HL-60 (cell line): ENCODE measurements at regions not wholly inside any gene's neighbourhood (a gene's known extent, or its start where the extent isn't known, plus 50 kb on each side); places are given as distances from the start of the nearest gene placed in this dataset.

Source experiments
- DNase-seq, 2 experiments: peaks; one replicate each; pipeline ENCODE4 v3.0.0-alpha.2; 2010 to 2020; ENCODE audit warnings: low read depth in 1 of 2, low spot score in 1 of 2
- H3K27ac ChIP-seq: fragments of 250-450 bp; sonication (Bioruptor Pico); replicated peaks from 2 replicates; pipeline ENCODE4 v1.5.1; 2020; ENCODE audit warnings: mild to moderate bottlenecking, moderate library complexity
- H3K27me3 ChIP-seq: fragments of 250-450 bp; sonication (Bioruptor Pico); 2 replicates; pipeline ENCODE4 v1.5.1; 2021; ENCODE audit warnings: mild to moderate bottlenecking, moderate library complexity; ENCODE audit not compliant: insufficient read depth, poor library complexity, severe bottlenecking
- H3K4me3 ChIP-seq: replicated peaks from 2 replicates; pipeline ENCODE4 v1.5.1; 2011; ENCODE audit warnings: mild to moderate bottlenecking, control low read depth, low read length; ENCODE audit not compliant: insufficient read depth
- CTCF ChIP-seq: IDR thresholded peaks from one replicate; pipeline ENCODE4 v1.5.1; 2011; ENCODE audit warnings: low read length, control low read depth, inconsistent platforms; ENCODE audit not compliant: insufficient read depth
- GABPA ChIP-seq: IDR thresholded peaks from 2 replicates; pipeline ENCODE4 v1.6.1; 2012; ENCODE audit warnings: low read depth
- POLR2AphosphoS5 ChIP-seq: IDR thresholded peaks from 2 replicates; pipeline ENCODE4 v1.6.1; 2012; ENCODE audit warnings: low read depth
- REST ChIP-seq: IDR thresholded peaks from 2 replicates; pipeline ENCODE4 v1.6.1; 2012; ENCODE audit warnings: low read depth; ENCODE audit not compliant: insufficient replicate concordance
- SPI1 ChIP-seq: IDR thresholded peaks from 2 replicates; pipeline ENCODE4 v1.6.1; 2012; ENCODE audit warnings: low read depth, mild to moderate bottlenecking, borderline replicate concordance

DNA sequence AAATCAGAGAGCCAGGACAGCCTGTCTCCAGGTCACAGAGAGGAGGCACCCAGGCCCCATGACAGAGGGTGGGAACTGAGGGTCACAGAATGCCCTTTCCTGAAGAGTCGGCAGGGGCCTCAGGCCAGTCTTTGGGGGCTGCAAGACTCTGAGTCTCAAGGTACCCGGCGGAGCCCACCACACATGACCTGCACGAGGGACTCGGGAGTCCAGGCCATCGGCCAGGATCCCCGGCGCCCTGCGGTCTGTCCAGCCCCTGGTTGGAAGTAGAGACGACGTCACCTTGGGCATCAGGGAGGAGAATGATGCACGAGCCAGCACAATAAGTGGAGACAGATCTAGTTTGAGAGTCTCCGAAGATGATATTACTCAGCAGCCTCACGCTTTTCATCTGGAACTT lies 234.7 kb upstream of the SDK2 start:
- TF ChIP-seq SPI1 (no peak), CTCF (no peak), REST (no peak), POLR2AphosphoS5 (no peak)
- DNase-seq, result no peak
- H3K27ac ChIP-seq, result no peak overlapping the region
- H3K27me3 ChIP-seq, result no peaks in the 10 kb centered on the region
- no peak overlapping the region for H3K4me3 ChIP-seq

GRCh38 chr17:73879987-73880386 lies 235.7 kb upstream of the SDK2 start:
- no peaks in the 10 kb centered on the region for H3K27me3 ChIP-seq
- no peak overlapping the region for H3K27ac ChIP-seq
- DNase-seq, result no peak
- H3K4me3 ChIP-seq, result no peak overlapping the region
- TF ChIP-seq REST (no peak), SPI1 (no peak), POLR2AphosphoS5 (no peak), CTCF (no peak)

GRCh38 chr17:73882590-73882989 lies 238.3 kb upstream of the SDK2 start:
- DNase-seq, result no peak
- TF ChIP-seq POLR2AphosphoS5 (no peak), GABPA (no peak), SPI1 (no peak), CTCF (no peak), REST (no peak)
- Histone ChIP-seq H3K27me3 (no peaks in the 10 kb centered on the region), H3K27ac (no peak overlapping the region), H3K4me3 (no peak overlapping the region)
